HG02610 (cell line): ENCODE measurements at regions not wholly inside any gene's neighbourhood (a gene's known extent, or its start where the extent isn't known, plus 50 kb on each side); places are given as distances from the start of the nearest gene placed in this dataset.
"Not testable (repeated sequence)": the region's sequence is repeated elsewhere in the genome, so short reads cannot be mapped to it uniquely, and the experiment has no call there.

Experiments
- ATAC-seq: cut with Tn5 transposase; IDR thresholded peaks from one replicate; pipeline ENCODE4 v1.9.1; 2021; ENCODE audit warnings: mild to moderate bottlenecking, moderate library complexity; ENCODE audit not compliant: unreplicated experiment

DNA sequence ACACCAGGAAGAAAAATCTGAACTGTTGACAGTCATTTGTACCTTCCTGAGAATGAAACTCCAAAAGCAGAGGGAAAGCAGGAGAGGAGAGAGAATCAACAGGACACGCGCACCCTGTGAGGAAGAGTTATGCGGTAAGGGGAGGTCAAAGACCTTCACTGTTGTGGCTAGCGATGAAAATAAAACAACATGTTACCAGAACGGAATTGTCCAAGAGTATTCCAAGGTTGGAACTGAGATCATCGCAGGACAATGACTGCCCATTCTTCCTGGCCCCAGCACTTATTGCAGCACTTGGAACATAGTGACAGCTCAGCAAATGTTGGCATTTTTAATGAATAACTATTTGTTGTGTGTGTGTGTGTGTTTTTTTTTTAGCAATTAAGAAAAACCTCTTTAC is 176.0 kb upstream of the TSC22D1 start:
- no peak for ATAC-seq

DNA sequence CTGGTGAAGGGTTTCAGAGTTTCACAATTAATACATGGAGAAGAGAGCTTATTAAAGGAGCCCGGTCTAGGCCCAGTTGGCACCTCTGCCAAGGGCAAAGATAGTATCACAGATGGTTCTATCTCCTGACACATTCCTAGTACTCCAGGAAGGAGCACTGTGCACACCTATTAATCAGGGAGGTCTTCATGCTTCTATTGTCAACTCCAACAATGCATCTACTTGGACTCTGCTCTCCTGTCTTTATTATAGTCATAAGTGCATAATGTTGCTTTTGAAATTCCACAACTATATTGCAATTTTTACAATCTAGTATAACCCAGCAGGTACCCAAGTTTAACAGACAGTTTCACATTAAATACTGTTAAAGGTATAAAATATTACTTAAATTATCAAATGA is 174.5 kb upstream of the TSC22D1 start:
- ATAC-seq: no peak

DNA sequence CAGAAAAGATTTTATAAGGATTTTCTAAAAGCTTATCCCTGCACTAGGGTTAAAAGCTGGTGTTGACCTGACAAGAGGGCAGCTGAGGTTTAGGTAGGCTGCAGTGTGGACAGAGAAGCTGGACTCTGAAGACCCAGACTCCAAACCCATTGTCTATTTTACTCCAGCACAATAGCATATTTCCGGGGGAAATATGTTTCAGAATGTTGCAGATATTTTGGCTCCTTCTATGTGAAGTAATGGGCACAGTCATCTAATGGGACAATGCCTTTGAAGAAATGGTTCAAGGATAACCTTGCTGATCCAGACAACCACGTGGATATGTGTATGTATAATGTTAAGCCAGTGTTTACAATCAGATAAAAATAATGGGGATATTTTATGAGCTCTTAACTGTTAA is 173.8 kb upstream of the TSC22D1 start:
- no peak for ATAC-seq

DNA sequence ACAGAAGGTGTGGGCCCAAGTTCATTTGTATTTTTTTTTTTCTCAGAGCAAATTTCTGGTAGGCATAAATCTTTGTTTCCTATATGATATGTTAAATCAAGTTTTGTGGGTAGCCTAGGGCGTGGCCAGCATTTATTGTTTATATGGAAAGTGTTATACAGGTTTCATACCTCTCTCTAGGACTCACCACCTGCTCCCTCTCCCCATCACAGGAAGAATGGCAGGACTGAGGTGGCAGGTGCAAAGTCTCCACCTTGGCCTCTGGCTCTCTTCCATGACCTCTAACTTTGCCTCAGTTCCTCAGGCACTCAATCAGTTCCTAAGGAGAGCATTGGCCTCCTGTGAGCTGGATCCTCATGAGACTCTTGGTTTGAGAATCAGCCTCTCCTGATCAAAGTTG is 172.3 kb upstream of the TSC22D1 start:
- no peak for ATAC-seq

DNA sequence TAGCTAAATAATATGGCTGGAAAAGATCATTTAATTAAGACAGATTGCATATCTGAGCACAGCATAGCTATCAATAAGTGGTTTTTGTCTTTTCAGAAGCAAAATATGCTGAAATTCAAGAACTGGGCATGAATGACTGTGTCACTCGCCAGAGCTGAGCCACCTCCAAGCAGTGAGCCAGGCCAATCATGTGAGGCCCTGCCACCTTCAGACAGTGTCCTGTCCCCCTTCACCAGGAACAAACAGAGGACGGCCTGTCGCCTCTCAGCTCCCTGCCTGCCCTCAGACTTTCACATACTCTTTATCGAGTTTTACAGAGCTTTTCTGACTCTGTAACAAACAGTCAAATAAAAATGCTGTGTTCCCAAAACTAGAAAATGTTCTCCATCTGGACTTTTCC is 171.0 kb upstream of the TSC22D1 start:
- no peak for ATAC-seq

- no peak for ATAC-seq
Observed at GRCh38 chr13:44746690-44747089, 170.6 kb upstream of the TSC22D1 start.

- no peak for ATAC-seq
Observed at GRCh38 chr13:44744880-44745633, 168.9 kb upstream of the TSC22D1 start.

DNA sequence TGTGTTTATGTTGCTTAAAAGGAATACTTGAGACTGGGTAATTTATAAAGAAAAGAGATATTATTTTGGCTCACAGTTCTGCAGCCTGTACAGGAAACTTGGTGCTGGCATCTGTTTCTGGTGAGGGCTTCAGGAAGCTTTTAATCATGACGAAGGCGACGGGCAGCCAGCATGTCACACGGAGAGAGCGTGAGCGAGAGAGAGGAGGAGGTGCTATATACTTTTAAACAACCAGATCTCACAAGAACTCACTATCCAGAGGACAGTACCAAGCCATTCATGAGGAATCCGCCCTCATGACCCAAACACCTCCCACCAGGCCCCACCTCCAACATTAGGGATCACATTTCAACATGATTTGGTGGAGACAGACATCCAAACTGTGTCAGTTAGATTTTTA is 163.4 kb upstream of the TSC22D1 start:
- no peak for ATAC-seq

- ATAC-seq: no peak
Observed at GRCh38 chr13:44739120-44739519, 163.0 kb upstream of the TSC22D1 start.

- ATAC-seq: no peak
Observed at GRCh38 chr13:44738463-44738862, 162.3 kb upstream of the TSC22D1 start.

GRCh38 chr13:44735806-44736205 is 159.7 kb upstream of the TSC22D1 start:
- no peak for ATAC-seq

- ATAC-seq: no peak
Observed at GRCh38 chr13:44734201-44734707, 158.1 kb upstream of the TSC22D1 start.

- ATAC-seq: no peak
Observed at GRCh38 chr13:44732503-44733098, 156.5 kb upstream of the TSC22D1 start.

DNA sequence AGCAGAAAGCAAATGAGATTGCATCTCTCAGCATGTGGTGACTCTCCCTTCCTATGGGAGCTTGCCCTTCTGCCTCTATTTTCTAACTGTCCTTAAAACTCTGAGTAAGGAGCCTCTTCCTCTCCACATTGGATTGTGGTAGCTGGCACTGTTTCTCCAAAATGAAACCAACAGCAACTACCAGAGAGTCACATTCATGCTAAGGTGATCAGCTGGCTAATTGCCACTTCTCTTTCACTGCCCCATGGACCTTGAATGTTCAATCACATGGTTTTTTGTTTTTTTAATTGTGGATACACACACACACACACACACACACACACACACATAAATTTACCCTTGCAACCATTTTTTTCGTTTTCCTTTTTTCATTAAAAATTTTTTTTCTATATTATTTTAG is 154.7 kb upstream of the TSC22D1 start:
- no peak for ATAC-seq

- ATAC-seq: no peak
Observed at GRCh38 chr13:44730099-44730498, 154.0 kb upstream of the TSC22D1 start.

- ATAC-seq: not testable (repeated sequence)
Observed at GRCh38 chr13:44727591-44727990, 151.5 kb upstream of the TSC22D1 start.

DNA sequence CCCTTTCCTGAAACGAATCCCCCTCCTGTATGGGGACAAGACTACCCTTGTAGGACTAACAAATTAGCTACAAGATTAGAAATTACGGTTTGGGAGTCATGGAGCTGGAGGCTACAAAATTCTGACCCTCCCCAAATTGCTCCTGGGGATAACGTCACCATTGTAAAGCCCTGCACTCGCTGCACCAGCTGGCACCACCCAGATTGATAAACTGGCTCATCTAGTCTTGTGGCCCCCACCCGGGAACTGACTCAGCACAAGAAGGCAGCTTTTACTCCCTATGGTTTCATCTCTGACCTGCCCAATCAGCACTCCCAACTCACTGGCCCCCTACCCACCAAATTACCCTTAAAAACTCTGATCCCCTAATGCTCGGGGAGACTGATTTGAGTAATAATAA is 150.6 kb upstream of the TSC22D1 start:
- ATAC-seq: no peak

DNA sequence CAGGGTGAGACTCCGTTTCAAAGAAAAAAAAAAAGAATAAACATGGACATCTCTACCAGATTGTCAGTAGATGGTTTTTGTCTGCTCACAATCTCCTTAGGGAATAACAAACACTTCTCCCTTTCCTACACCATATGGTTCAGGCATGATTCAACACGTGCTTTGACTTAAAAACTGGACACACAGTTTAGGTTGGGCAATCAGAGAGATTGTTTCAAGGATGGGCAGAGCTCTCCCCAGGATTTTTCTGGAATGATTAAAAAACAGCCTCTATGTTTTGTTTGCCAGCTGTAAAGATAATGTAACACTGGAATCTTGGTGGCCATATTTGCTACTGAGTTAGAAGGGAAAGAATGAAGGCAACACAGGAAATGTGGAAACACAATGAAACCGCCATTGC is 150.1 kb upstream of the TSC22D1 start:
- no peak for ATAC-seq

GRCh38 chr13:44719857-44720671 is 143.9 kb upstream of the TSC22D1 start:
- no peak for ATAC-seq

GRCh38 chr13:44718467-44718866 is 142.3 kb upstream of the TSC22D1 start:
- ATAC-seq: no peak

GRCh38 chr13:44715287-44716230 is 139.4 kb upstream of the TSC22D1 start:
- no peak for ATAC-seq
